ENCODE measurements at regions not wholly inside any gene's neighbourhood (a gene's known extent, or its start where the extent isn't known, plus 50 kb on each side); places are given as distances from the start of the nearest gene placed in this dataset.

- H3K36me3 ChIP-seq, result no peaks in the 10 kb centered on the region
- 84 to 93% (median 86%) methylated on average over 5 of the region's 5 CpGs for WGBS, 5 donors
- peaks cover 0 to 36% (median 16%) of the 10 kb centered on the region in 6 donors for H3K4me1 ChIP-seq
- TF ChIP-seq POLR2AphosphoS5 (IDR thresholded peaks at IDR 0.05) (no peak), POLR2A (IDR thresholded peaks at IDR 0.05) (no peak)
- TF ChIP-seq, protein P1, sequence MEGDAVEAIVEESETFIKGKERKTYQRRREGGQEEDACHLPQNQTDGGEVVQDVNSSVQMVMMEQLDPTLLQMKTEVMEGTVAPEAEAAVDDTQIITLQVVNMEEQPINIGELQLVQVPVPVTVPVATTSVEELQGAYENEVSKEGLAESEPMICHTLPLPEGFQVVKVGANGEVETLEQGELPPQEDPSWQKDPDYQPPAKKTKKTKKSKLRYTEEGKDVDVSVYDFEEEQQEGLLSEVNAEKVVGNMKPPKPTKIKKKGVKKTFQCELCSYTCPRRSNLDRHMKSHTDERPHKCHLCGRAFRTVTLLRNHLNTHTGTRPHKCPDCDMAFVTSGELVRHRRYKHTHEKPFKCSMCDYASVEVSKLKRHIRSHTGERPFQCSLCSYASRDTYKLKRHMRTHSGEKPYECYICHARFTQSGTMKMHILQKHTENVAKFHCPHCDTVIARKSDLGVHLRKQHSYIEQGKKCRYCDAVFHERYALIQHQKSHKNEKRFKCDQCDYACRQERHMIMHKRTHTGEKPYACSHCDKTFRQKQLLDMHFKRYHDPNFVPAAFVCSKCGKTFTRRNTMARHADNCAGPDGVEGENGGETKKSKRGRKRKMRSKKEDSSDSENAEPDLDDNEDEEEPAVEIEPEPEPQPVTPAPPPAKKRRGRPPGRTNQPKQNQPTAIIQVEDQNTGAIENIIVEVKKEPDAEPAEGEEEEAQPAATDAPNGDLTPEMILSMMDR (IDR thresholded peaks at IDR 0.05 in 8 of 11, conservative IDR thresholded peaks at IDR 0.05 in 3 of 11), result no peak
- no peak overlapping the region for H3K4me3 ChIP-seq
- H3K27ac ChIP-seq, result no peak overlapping the region
- H3K27me3 ChIP-seq (replicated peaks in 1 of 7), result no peaks in the 10 kb centered on the region
- DNase-seq, result no peak
- intact Hi-C loops (cut with DNase I; ENCODE audit: low total_unique reads), result no loop called here
- H3K9me3 ChIP-seq, result no peaks in the 10 kb centered on the region
These were observed 59.7 kb upstream of the PRDM8 start for GRCh38 chr4:80137631-80138030.

DNA sequence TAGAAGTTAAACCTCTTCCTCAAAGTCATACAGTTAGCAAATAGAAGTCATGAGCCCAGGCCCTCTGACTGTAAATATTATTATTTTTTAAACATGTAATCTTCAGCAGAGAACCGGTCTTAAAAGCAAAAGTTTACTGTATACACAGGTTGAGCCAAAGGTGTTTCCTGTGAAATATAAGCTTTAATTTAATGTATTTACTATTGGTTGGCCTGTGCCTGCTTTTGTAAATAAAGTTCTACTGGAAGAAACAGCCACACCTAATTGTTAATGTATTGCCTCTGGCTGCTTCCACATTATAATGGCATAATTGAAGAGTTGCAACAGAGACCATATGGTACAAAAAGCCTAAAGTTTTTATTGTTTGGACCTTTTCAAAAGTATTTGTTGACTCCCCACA is 61.0 kb upstream of the PRDM8 start:
- H3K36me3 ChIP-seq, result no peaks in the 10 kb centered on the region
- 81 to 100% (median 92%) methylated on average over 1 of the region's 1 CpG for WGBS, 5 donors
- no peaks in the 10 kb centered on the region for H3K27me3 ChIP-seq (replicated peaks in 1 of 7)
- TF ChIP-seq POLR2A (IDR thresholded peaks at IDR 0.05) (no peak), POLR2AphosphoS5 (IDR thresholded peaks at IDR 0.05) (no peak)
- TF ChIP-seq, protein P1 (IDR thresholded peaks at IDR 0.05 in 8 of 11, conservative IDR thresholded peaks at IDR 0.05 in 3 of 11), result no peak
- peaks cover 0 to 26% (median 12%) of the 10 kb centered on the region in 6 donors for H3K4me1 ChIP-seq
- intact Hi-C loops (cut with DNase I; ENCODE audit: low total_unique reads), result no loop called here
- no peak overlapping the region for H3K4me3 ChIP-seq
- DNase-seq, result no peak
- H3K27ac ChIP-seq, result no peak overlapping the region
- H3K9me3 ChIP-seq, result no peaks in the 10 kb centered on the region

DNA sequence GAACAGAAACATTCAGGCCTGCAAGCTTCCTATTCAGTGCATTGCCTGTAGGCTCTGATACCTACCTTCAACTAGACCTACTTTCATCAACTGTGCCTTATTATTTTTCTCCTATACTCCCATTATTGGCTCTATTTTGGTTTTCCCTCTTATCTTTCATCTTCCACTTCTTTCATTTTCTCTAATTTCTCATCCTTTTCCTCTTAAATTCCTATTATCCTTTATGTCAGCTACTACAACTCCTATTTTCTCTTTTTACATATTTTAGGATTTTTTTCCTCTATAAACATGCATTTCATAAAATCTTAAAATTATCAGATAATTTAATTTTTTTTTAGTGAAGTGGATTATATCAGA is 61.6 kb upstream of the PRDM8 start:
- Histone ChIP-seq H3K27ac (no peak overlapping the region), H3K4me1 (peaks cover 0 to 26% (median 12%) of the 10 kb centered on the region in 6 donors), H3K36me3 (no peaks in the 10 kb centered on the region), H3K27me3 (replicated peaks in 1 of 7) (no peaks in the 10 kb centered on the region), H3K9me3 (no peaks in the 10 kb centered on the region), H3K4me3 (no peak overlapping the region)
- DNase-seq, result no peak
- TF ChIP-seq POLR2A (IDR thresholded peaks at IDR 0.05) (no peak), POLR2AphosphoS5 (IDR thresholded peaks at IDR 0.05) (no peak)
- TF ChIP-seq, protein P1 (IDR thresholded peaks at IDR 0.05 in 8 of 11, conservative IDR thresholded peaks at IDR 0.05 in 3 of 11), result no peak
- intact Hi-C loops (cut with DNase I; ENCODE audit: low total_unique reads), result no loop called here

- no peak overlapping the region for H3K27ac ChIP-seq
- no peaks in the 10 kb centered on the region for H3K9me3 ChIP-seq
- H3K4me3 ChIP-seq, result no peak overlapping the region
- TF ChIP-seq POLR2A (IDR thresholded peaks at IDR 0.05) (no peak), POLR2AphosphoS5 (IDR thresholded peaks at IDR 0.05) (no peak)
- TF ChIP-seq, protein P1 (IDR thresholded peaks at IDR 0.05 in 8 of 11, conservative IDR thresholded peaks at IDR 0.05 in 3 of 11), result no peak
- WGBS, 5 donors, result 87 to 94% (median 90%) methylated on average over 8 of the region's 8 CpGs
- H3K27me3 ChIP-seq (replicated peaks in 1 of 7), result no peaks in the 10 kb centered on the region
- peaks cover 0 to 21% (median 12%) of the 10 kb centered on the region in 6 donors for H3K4me1 ChIP-seq
- intact Hi-C loops (cut with DNase I; ENCODE audit: low total_unique reads), result no loop called here
- DNase-seq, result no peak
- no peaks in the 10 kb centered on the region for H3K36me3 ChIP-seq
These were observed 62.1 kb upstream of the ANTXR2 start for GRCh38 chr4:80134936-80135701.
